ENCODE measurements at regions not wholly inside any gene's neighbourhood (a gene's known extent, or its start where the extent isn't known, plus 50 kb on each side); places are given as distances from the start of the nearest gene placed in this dataset.

GRCh38 chr1:73161418-73161817, 879.1 kb upstream of the NEGR1 start:
- Histone ChIP-seq H3K9me2 (ENCODE audit: low read depth, low read length) (no peaks in the 10 kb centered on the region), H3K4me3 (ENCODE audit: low read depth, low read length, poor library complexity, severe bottlenecking) (no peak overlapping the region), H3K27me3 (ENCODE audit: insufficient read depth, low read length) (no peaks in the 10 kb centered on the region), H4K20me1 (ENCODE audit: insufficient read depth, low read length) (no peaks in the 10 kb centered on the region), H3K9me3 (ENCODE audit: low read length) (no peaks in the 10 kb centered on the region), H3K9ac (ENCODE audit: low read length) (no peak overlapping the region), H3K36me3 (ENCODE audit: insufficient read depth, low read length) (no peaks in the 10 kb centered on the region), H3K4me1 (ENCODE audit: insufficient read depth, low read length, severe bottlenecking) (no peaks in the 10 kb centered on the region), H3F3A (ENCODE audit: insufficient read depth, low read length) (no peaks in the 10 kb centered on the region), H3K79me2 (ENCODE audit: insufficient read depth, low read length) (no peaks in the 10 kb centered on the region), H3K27ac (ENCODE audit: low read depth, low read length, poor library complexity, severe bottlenecking) (no peak overlapping the region), H2AFZ (ENCODE audit: low read length) (no peak overlapping the region), H3K4me2 (ENCODE audit: low read length) (no peak overlapping the region)
- TF ChIP-seq EZH2 (IDR thresholded peaks at IDR 0.05; ENCODE audit: borderline replicate concordance, low read length) (no peak), CTCF (IDR thresholded peaks at IDR 0.05; ENCODE audit: low read length) (no peak)

- no peaks in the 10 kb centered on the region for H3K9me3 ChIP-seq (ENCODE audit: low read length)
- H2AFZ ChIP-seq (ENCODE audit: low read length): no peak overlapping the region
- no peaks in the 10 kb centered on the region for H4K20me1 ChIP-seq (ENCODE audit: insufficient read depth, low read length)
- H3K27ac ChIP-seq (ENCODE audit: low read depth, low read length, poor library complexity, severe bottlenecking): no peak overlapping the region
- H3K4me1 ChIP-seq (ENCODE audit: insufficient read depth, low read length, severe bottlenecking): no peaks in the 10 kb centered on the region
- no peak overlapping the region for H3K9ac ChIP-seq (ENCODE audit: low read length)
- H3K79me2 ChIP-seq (ENCODE audit: insufficient read depth, low read length): no peaks in the 10 kb centered on the region
- H3K36me3 ChIP-seq (ENCODE audit: insufficient read depth, low read length): no peaks in the 10 kb centered on the region
- H3F3A ChIP-seq (ENCODE audit: insufficient read depth, low read length): no peaks in the 10 kb centered on the region
- H3K27me3 ChIP-seq (ENCODE audit: insufficient read depth, low read length): no peaks in the 10 kb centered on the region
- no peaks in the 10 kb centered on the region for H3K9me2 ChIP-seq (ENCODE audit: low read depth, low read length)
- no peak for TF ChIP-seq EZH2 (IDR thresholded peaks at IDR 0.05; ENCODE audit: borderline replicate concordance, low read length)
- TF ChIP-seq CTCF (IDR thresholded peaks at IDR 0.05; ENCODE audit: low read length): no peak
- no peak overlapping the region for H3K4me2 ChIP-seq (ENCODE audit: low read length)
- H3K4me3 ChIP-seq (ENCODE audit: low read depth, low read length, poor library complexity, severe bottlenecking): no peak overlapping the region
These were observed 878.4 kb upstream of the NEGR1 start for GRCh38 chr1:73160759-73161158.

GRCh38 chr1:73144311-73144710, 862.0 kb upstream of the NEGR1 start:
- Histone ChIP-seq H4K20me1 (ENCODE audit: insufficient read depth, low read length) (no peaks in the 10 kb centered on the region), H3K9ac (ENCODE audit: low read length) (no peak overlapping the region), H3K4me1 (ENCODE audit: insufficient read depth, low read length, severe bottlenecking) (no peaks in the 10 kb centered on the region), H2AFZ (ENCODE audit: low read length) (no peak overlapping the region), H3K36me3 (ENCODE audit: insufficient read depth, low read length) (no peaks in the 10 kb centered on the region), H3K27ac (ENCODE audit: low read depth, low read length, poor library complexity, severe bottlenecking) (no peak overlapping the region), H3F3A (ENCODE audit: insufficient read depth, low read length) (no peaks in the 10 kb centered on the region), H3K9me2 (ENCODE audit: low read depth, low read length) (no peaks in the 10 kb centered on the region), H3K79me2 (ENCODE audit: insufficient read depth, low read length) (no peaks in the 10 kb centered on the region), H3K4me2 (ENCODE audit: low read length) (no peak overlapping the region), H3K4me3 (ENCODE audit: low read depth, low read length, poor library complexity, severe bottlenecking) (no peak overlapping the region), H3K27me3 (ENCODE audit: insufficient read depth, low read length) (no peaks in the 10 kb centered on the region), H3K9me3 (ENCODE audit: low read length) (no peaks in the 10 kb centered on the region)
- TF ChIP-seq CTCF (IDR thresholded peaks at IDR 0.05; ENCODE audit: low read length) (no peak), EZH2 (IDR thresholded peaks at IDR 0.05; ENCODE audit: borderline replicate concordance, low read length) (no peak)

Data from OCI-LY1 (cell line).